Astrocyte (in vitro differentiated cells and primary cell): ENCODE measurements at regions not wholly inside any gene's neighbourhood (a gene's known extent, or its start where the extent isn't known, plus 50 kb on each side); places are given as distances from the start of the nearest gene placed in this dataset.
A peak's percentile ranks its signal among the peaks of the same experiment; 100 is the strongest.

Experiments used
- DNase-seq: peaks from one replicate; pipeline ENCODE4 v3.0.0-alpha.2; 2010; ENCODE audit warnings: low read depth
- FAIRE-seq: peaks from 2 replicates; lab custom pipeline; 2011; peaks lifted over from hg19 to GRCh38; lab: Jason Lieb, UNC
- H2AFZ ChIP-seq: 2 replicates; pipeline ENCODE4 v1.6.0; 2012; ENCODE audit warnings: low read depth, low read length, inconsistent platforms
- H3K27ac ChIP-seq: 2 replicates; pipeline ENCODE4 v1.5.1; 2011; ENCODE audit warnings: low read depth, low read length, inconsistent platforms
- H3K27me3 ChIP-seq: 2 replicates; pipeline ENCODE4 v1.6.0; 2011; ENCODE audit warnings: low read length, inconsistent platforms; ENCODE audit not compliant: insufficient read depth
- H3K36me3 ChIP-seq: 2 replicates; pipeline ENCODE4 v1.5.1; 2011; ENCODE audit warnings: low read length, inconsistent platforms; ENCODE audit not compliant: insufficient read depth
- H3K4me1 ChIP-seq: 2 replicates; pipeline ENCODE4 v1.5.1; 2011; ENCODE audit warnings: low read length, inconsistent platforms; ENCODE audit not compliant: insufficient read depth
- H3K4me2 ChIP-seq: 2 replicates; pipeline ENCODE4 v1.6.0; 2012; ENCODE audit warnings: low read length, inconsistent platforms
- H3K4me3 ChIP-seq: 2 replicates; pipeline ENCODE4 v1.5.1; 2011; ENCODE audit warnings: low read depth, mild to moderate bottlenecking, low read length, inconsistent platforms; ENCODE audit not compliant: insufficient read depth
- H3K79me2 ChIP-seq: 2 replicates; pipeline ENCODE4 v1.6.0; 2012; ENCODE audit warnings: mild to moderate bottlenecking, low read length, inconsistent platforms; ENCODE audit not compliant: insufficient read depth
- H3K9ac ChIP-seq: 2 replicates; pipeline ENCODE4 v1.6.0; 2012; ENCODE audit warnings: mild to moderate bottlenecking, low read length, inconsistent platforms
- H3K9me3 ChIP-seq: 2 replicates; pipeline ENCODE4 v1.5.1; 2012; ENCODE audit warnings: low read depth, mild to moderate bottlenecking, low read length, inconsistent platforms; ENCODE audit not compliant: insufficient read depth
- H4K20me1 ChIP-seq: 2 replicates; pipeline ENCODE4 v1.6.0; 2012; ENCODE audit warnings: low read length, inconsistent platforms; ENCODE audit not compliant: insufficient read depth
- H3K27ac Mint-ChIP-seq: one replicate; pipeline ENCODE4 v1.8.0; 2021; ENCODE audit warnings: mild to moderate bottlenecking, mixed read lengths; ENCODE audit not compliant: unreplicated experiment
- H3K27me3 Mint-ChIP-seq: one replicate; pipeline ENCODE4 v1.8.0; 2021; ENCODE audit warnings: low read depth, mixed read lengths; ENCODE audit not compliant: unreplicated experiment
- H3K36me3 Mint-ChIP-seq: one replicate; pipeline ENCODE4 v1.8.0; 2021; ENCODE audit warnings: low read depth, mixed read lengths; ENCODE audit not compliant: unreplicated experiment
- H3K4me1 Mint-ChIP-seq: one replicate; pipeline ENCODE4 v1.8.0; 2021; ENCODE audit warnings: low read depth, mixed read lengths; ENCODE audit not compliant: unreplicated experiment
- H3K4me3 Mint-ChIP-seq: one replicate; pipeline ENCODE4 v1.8.0; 2021; ENCODE audit warnings: mild to moderate bottlenecking, moderate library complexity, mixed read lengths; ENCODE audit not compliant: unreplicated experiment
- H3K9me3 Mint-ChIP-seq: one replicate; pipeline ENCODE4 v1.8.0; 2021; ENCODE audit warnings: mild to moderate bottlenecking, mixed read lengths; ENCODE audit not compliant: unreplicated experiment
- EZH2 ChIP-seq: IDR thresholded peaks from 2 replicates; pipeline ENCODE4 v1.6.1; 2012; ENCODE audit warnings: mild to moderate bottlenecking, low read length, inconsistent platforms; ENCODE audit not compliant: insufficient read depth
- TF ChIP-seq, protein P1 (sequence below): IDR thresholded peaks from 2 replicates; pipeline ENCODE4 v1.5.1; 2011; ENCODE audit warnings: low read depth, mild to moderate bottlenecking, inconsistent platforms, low read length, moderate library complexity; ENCODE audit not compliant: insufficient read depth

DNA sequence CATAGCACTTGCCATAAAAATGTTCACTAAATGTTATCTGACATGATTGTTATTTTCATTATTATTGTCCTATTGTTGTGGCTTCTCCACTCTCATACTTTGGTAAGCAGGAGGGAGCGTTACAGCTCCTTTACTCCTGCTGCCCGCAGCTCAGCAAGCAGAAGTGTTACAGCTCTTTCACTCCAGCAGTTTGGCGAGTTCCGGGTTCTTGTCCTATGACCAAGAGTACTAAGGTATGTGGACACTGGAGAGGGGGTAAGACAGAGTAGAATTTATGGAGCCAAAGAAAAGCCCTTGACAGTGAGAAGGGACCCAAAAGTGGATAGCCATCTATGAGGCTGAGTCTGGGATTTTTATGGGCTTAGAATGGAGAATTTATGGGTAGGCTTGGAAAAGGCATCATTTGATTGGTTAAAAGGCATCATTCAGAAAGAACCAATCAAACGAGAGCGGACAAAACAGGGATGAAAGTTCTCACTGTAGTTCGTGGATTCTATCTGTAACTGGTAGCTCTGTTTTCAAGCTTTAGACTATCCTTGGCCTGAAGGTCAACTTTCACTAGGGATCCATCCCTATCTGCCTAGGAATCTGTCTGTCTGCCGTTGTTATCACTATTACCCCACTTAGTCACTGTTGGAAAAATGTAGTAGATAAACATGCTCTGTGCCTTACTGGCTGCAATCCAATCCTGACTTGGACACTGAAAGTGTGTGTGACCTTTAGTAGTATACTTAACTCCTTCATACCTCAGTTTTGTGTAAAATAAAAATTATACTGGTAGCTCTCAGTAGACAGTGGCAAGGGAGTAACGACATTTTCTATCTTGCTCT is 545.6 kb upstream of the LCORL start:
- no peak overlapping the region for H3K27ac ChIP-seq
- no peak overlapping the region for H2AFZ ChIP-seq
- Mint-ChIP-seq H3K27ac (peak overlapping the region; percentile 49), H3K9me3 (peaks cover 8% of the 10 kb centered on the region), H3K4me1 (peaks cover 3% of the 10 kb centered on the region), H3K36me3 (no peaks in the 10 kb centered on the region), H3K27me3 (no peaks in the 10 kb centered on the region), H3K4me3 (no peak overlapping the region)
- no peaks in the 10 kb centered on the region for H3K36me3 ChIP-seq
- H4K20me1 ChIP-seq, result no peaks in the 10 kb centered on the region
- H3K27me3 ChIP-seq, result no peaks in the 10 kb centered on the region
- FAIRE-seq (no peak), DNase-seq (no peak)
- H3K79me2 ChIP-seq, result no peaks in the 10 kb centered on the region
- TF ChIP-seq, protein P1, sequence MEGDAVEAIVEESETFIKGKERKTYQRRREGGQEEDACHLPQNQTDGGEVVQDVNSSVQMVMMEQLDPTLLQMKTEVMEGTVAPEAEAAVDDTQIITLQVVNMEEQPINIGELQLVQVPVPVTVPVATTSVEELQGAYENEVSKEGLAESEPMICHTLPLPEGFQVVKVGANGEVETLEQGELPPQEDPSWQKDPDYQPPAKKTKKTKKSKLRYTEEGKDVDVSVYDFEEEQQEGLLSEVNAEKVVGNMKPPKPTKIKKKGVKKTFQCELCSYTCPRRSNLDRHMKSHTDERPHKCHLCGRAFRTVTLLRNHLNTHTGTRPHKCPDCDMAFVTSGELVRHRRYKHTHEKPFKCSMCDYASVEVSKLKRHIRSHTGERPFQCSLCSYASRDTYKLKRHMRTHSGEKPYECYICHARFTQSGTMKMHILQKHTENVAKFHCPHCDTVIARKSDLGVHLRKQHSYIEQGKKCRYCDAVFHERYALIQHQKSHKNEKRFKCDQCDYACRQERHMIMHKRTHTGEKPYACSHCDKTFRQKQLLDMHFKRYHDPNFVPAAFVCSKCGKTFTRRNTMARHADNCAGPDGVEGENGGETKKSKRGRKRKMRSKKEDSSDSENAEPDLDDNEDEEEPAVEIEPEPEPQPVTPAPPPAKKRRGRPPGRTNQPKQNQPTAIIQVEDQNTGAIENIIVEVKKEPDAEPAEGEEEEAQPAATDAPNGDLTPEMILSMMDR, result no peak
- TF ChIP-seq EZH2, result no peak
- H3K4me2 ChIP-seq, result no peak overlapping the region
- H3K4me1 ChIP-seq, result no peaks in the 10 kb centered on the region
- H3K4me3 ChIP-seq, result no peak overlapping the region
- H3K9me3 ChIP-seq, result no peaks in the 10 kb centered on the region
- H3K9ac ChIP-seq, result no peak overlapping the region

DNA sequence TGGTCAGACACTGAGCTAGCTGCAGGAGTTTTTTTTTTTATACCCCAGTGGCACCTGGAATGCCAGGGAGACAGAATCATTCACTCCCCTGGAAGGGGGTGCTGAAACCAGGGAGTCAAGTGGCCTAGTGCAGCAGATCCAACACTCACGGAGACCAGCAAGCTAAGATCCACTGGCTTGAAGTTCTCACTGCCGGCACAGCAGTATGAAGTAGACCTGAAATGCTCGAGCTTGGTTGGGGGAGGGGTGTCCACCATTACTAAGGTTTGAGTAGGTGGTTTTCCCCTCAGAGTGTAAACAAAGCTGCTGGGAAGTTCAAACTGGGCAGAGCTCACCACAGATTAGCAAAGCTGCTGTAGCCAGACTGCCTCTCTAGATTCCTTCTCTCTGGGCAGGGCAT is 537.9 kb upstream of the LCORL start:
- Mint-ChIP-seq H3K27me3 (no peaks in the 10 kb centered on the region), H3K4me1 (no peaks in the 10 kb centered on the region), H3K27ac (no peak overlapping the region), H3K36me3 (no peaks in the 10 kb centered on the region), H3K9me3 (peaks cover 11% of the 10 kb centered on the region), H3K4me3 (no peak overlapping the region)
- FAIRE-seq (no peak), DNase-seq (no peak)
- Histone ChIP-seq H3K27ac (no peak overlapping the region), H3K9me3 (no peaks in the 10 kb centered on the region), H3K9ac (no peak overlapping the region), H3K36me3 (no peaks in the 10 kb centered on the region), H2AFZ (no peak overlapping the region), H3K4me1 (no peaks in the 10 kb centered on the region), H3K27me3 (no peaks in the 10 kb centered on the region), H4K20me1 (no peaks in the 10 kb centered on the region), H3K4me2 (no peak overlapping the region), H3K79me2 (no peaks in the 10 kb centered on the region), H3K4me3 (no peak overlapping the region)
- no peak for TF ChIP-seq EZH2
- TF ChIP-seq, protein P1, result no peak

DNA sequence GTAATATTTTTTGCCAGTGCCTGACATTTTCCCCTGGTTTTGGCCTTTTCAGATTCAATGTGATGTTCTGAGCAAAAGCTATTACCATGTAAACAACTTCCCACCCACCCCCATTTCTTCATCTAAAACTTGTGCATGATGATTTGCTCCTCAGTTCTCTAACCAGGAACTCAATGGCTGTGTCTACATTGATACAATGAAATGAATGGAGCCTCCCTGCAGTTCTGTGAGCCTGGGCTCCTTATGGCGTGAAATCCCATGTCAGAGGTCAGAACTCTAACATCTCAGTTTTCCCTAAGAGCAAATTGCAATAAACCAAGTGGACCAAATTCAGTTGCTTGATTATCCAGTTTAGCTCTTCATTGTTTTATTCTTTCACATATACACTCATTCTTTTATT is 534.8 kb upstream of the LCORL start:
- FAIRE-seq, result no peak
- no peaks in the 10 kb centered on the region for H3K36me3 Mint-ChIP-seq

More for the DNA sequence above, 534.8 kb upstream of the LCORL start:
- H3K27ac Mint-ChIP-seq, result no peak overlapping the region
- no peak for TF ChIP-seq EZH2
- TF ChIP-seq, protein P1, result no peak
- no peaks in the 10 kb centered on the region for H3K79me2 ChIP-seq
- H2AFZ ChIP-seq, result no peak overlapping the region
- no peak overlapping the region for H3K4me3 ChIP-seq
- no peaks in the 10 kb centered on the region for H4K20me1 ChIP-seq
- no peaks in the 10 kb centered on the region for H3K4me1 ChIP-seq
- no peak for DNase-seq
- H3K27me3 Mint-ChIP-seq, result no peaks in the 10 kb centered on the region
- H3K36me3 ChIP-seq, result no peaks in the 10 kb centered on the region
- no peak overlapping the region for H3K9ac ChIP-seq
- no peak overlapping the region for H3K4me3 Mint-ChIP-seq
- H3K27ac ChIP-seq, result no peak overlapping the region
- peaks cover 2% of the 10 kb centered on the region for H3K9me3 Mint-ChIP-seq
- no peaks in the 10 kb centered on the region for H3K4me1 Mint-ChIP-seq
- H3K27me3 ChIP-seq, result no peaks in the 10 kb centered on the region
- no peak overlapping the region for H3K4me2 ChIP-seq
- no peaks in the 10 kb centered on the region for H3K9me3 ChIP-seq
